GM21619 (cell line): ENCODE measurements at regions not wholly inside any gene's neighbourhood (a gene's known extent, or its start where the extent isn't known, plus 50 kb on each side); places are given as distances from the start of the nearest gene placed in this dataset.
"Not testable (repeated sequence)": the region's sequence is repeated elsewhere in the genome, so short reads cannot be mapped to it uniquely, and the experiment has no call there.

Source experiments
- ATAC-seq: cut with Tn5 transposase; IDR thresholded peaks from one replicate; pipeline ENCODE4 v1.9.1; 2021; ENCODE audit not compliant: unreplicated experiment

DNA sequence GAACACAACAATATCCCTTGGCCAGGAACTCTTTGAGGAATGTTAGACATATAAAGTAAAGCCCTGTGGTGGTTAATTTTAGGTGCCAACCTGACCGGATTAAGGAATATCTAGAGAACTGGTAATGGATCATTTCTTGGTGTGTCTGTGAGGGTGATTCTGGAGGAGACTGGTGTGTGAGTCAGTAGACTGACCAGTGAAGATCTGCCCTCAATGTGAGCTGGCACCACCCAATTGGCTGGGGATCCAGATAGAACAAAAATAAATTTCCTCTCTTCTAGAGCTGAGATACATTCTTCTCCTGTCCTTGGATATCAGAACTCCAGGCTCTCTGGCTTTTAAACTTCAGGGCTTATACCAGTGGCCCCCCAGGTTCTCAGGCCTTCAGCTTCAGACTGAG is 56.2 kb upstream of the TNPO1 start:
- no peak for ATAC-seq

DNA sequence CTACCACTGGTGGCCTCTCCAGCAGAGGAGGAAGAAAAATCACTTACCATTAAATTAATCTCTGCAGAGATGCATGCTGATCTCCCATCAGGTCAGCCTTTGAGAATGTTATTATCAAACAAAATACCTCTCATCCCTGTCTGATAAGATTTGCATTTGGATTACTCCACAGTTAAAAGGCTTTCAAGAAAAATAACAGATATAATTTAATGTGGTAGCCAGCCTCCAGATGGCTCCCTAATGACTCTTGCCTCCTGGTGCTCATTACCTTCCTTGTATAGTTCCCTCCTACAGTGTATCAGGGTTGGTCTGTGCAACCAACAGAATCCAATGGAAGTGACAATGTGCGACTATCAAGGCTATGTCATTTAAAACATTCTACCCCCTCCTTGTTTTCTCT is 63.6 kb upstream of the TNPO1 start:
- ATAC-seq = no peak

DNA sequence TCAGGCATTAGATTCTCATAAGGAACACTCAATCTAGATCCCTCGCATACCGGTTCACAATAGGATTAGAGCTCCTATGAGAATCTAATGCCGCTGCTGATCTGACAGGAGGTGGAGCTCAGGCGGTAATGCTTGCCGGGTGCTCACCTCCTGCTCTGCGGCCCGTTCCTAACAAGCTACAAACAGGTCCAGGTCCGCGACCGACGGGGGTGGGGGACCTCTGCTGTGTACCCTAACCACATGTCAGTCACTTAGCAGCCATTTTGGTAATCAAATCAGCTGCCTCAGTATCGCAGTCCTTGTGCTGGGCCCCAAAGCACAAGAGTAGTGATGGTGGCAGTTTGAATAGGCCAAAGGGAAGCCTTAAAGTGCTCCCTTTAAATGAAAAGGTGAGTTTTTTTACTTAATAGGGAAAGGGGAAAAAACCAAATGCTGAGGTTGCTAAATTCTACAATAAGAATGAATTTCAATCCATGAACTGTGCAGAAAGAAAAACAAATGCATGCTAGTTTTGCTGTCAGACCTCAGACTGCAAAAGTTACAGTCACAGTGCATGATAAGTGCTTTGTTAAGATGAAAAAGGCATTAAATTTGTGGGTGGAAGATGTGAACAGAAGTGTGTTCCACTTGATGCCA is 67.0 kb upstream of the TNPO1 start:
- no peak for ATAC-seq

DNA sequence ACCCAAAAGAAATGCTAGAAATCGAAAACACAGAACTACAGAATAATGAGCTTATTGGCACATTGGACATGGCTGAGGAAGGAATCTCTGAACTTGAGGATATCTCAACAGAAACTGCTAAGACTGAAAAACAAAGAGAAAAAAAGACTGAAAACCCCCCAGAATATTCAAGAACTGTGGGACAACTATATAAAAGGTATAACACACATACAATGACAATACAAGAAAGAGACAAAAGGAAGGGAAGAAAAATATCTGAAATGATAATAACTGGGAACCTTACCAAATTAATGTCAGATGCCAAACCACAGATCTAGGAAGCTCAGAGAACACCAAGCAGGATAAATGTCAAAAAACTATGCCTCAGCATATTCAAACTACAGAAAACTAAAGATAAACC is 68.6 kb upstream of the TNPO1 start:
- no peak for ATAC-seq

DNA sequence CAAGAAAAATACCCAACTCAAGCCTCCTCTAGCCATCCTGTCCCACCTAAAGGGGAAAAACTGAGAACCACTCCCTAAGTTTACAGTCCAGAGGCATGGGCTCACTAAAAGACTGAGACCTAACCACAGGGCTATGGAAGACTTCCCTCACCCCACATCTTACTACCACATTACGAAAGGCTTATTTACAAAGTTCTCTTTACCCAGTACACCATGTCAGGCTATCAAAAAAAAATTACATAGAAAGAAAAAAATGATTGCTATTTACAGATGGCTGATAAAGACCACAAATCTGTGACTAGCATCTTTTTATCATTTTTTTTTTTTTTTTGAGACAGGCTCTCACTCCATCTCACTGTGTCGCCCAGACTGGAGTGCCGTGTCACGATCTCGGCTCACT is 69.7 kb upstream of the TNPO1 start:
- ATAC-seq = no peak

DNA sequence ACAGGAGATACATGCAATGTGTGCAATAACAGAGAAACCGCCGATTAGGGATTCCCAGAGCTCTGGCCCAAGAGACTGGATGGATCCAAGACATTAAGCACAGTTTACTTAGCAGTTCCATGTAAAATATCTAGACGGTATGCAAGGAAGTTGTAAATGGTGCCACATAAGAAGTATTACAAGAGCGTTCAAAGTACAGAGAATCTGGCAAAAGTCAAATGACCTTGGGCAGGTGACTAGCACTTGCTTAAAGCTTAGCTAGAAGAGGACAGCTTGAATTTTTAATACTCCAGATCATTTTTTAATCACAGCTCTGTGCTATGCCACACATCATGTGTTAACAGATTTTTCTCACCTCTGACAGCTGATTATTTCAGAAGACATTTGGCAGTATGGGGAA is 72.3 kb upstream of the TNPO1 start:
- no peak for ATAC-seq

DNA sequence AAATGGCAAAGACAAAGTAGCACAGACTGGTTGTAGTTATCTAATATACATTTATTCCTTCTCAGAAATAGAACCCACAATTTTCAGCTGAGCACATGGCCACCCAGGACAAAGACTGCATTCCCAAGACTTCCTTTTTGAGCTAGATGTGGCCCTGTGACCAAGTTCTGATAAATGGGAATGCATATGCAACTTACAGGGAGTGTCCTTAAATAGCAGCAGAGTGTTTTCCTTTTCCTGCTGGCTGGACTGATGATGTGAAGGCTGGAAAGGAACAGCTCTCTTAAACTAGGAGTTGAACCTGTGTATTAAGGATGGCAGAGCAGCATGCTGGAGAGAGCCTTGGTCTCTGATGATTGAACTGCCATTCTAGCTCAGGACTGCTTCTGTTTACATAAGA is 74.7 kb upstream of the TNPO1 start:
- no peak for ATAC-seq

DNA sequence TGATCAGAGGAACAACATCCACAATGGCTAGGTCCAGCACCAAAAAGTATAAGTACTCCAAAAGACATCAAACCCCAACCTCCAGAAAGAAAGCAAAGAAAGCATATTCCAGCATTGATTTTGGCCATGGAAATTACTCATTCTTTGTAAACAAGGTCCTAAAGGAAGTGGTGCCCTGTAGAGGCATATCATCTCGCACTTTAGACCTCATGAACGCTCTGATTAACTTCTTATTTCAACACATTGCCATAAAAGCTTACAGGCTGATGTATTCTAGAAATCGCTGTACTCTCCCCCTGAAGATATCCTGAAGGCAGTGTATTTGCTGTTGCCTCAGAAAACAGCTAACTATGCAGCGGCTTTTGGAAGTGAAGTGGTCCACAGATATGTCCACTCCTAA is 82.7 kb upstream of the TNPO1 start:
- no peak for ATAC-seq

DNA sequence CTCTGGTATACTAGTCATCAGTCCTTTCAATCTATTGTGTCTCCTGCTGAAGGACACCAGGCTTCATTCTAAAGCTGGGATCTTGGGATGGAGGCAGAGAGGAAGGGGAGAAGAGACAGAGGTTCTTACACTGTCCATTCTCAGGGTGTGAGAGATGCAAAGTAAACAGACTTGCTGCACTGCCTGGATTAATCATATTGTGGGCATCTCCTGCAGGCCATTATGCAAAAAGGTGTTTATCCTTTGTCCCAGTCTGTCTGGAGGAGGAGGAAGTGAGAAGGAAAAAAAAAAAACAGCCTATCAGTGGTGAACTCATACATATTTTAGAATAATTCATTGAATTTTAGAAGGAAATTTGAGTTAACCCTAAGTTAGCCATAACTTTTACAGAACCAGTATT is 92.9 kb upstream of the TNPO1 start:
- ATAC-seq = no peak

DNA sequence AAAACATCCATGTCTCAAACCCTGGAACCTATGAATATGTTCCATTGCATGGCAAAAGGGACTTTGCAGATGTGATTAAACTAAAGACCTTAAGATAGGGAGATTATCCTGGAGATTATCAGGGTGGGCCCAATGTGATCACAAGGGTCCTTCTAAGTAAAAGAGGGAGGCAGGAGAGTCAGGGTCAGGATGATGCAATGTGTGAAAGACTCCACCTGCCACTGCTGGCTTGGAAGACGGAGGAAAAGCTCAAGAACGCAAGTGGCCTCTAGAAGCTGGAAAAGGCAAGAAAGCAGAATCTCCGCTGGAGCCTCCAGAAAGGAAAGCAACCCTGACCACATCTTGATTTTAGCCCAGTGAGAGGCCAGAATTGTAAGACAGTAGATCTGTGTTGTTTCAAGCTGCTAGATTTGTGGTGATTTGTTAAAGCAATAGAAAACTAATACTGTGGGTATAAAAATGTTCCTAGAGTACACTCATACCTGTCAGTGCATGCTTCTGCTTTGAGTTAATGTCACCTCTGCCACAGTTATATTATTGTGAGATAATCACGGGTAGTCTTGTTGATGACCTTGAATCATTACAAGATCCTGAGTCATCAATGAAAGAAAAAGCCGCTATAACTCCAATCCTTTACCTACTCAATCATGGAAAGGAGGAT is 93.5 kb upstream of the TNPO1 start:
- no peak for ATAC-seq

DNA sequence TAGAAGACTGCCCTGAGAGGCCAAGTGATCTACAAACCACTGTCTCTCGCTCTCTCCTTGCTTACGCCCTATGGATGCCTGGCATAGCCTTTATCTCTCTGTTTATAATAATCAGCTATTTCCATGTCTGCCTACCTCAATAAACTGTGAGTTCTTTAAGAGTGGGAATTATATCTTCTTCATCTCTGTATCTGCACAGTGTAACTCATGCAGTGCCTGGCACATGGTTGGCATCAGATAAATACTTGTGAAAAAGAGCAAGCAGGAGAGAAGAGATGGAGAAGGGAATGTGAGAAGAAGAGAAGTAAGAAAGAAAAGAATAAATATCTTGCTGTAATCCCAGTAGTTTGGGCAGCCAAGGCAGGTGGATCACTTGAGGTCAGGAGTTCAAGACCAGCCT is 94.6 kb upstream of the TNPO1 start:
- ATAC-seq = no peak

DNA sequence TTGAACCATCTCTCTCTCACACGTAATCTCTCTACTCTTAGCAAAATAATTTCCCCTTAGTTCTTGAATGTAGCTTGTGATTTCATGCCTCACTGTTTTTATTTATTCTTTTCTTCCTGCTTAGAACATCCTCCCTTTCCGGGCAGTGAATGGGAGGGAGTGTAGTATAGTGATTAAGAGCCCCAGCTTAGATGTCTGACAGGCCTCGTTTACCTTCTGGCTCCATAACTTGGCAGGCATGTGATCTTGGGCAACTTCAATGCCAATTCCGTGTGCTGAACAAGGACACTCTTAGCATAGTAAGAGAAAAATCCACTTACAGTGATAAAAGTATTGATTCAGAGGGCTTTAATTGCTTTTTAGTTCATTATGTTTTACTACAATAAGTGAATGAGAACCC is 96.3 kb upstream of the TNPO1 start:
- ATAC-seq = no peak

DNA sequence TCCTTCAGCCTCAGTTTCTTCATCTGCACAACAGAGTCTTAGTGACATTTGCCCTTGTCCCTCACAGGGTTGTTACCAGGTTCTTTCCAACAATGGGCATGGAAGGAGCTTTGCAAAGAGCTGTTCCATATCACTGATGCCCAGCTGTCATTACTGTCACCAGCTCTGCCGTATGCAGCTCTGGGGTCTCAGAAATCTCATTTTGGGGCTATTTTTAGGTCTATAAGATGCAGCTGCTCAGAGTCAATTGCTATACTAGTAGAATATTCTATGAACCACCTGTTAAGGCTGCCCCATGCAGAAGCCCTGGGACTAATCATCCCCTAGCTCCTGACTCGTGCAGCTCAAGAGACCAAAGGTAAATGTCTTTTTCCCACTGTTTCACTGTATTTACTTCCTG is 105.1 kb upstream of the TNPO1 start:
- no peak for ATAC-seq

DNA sequence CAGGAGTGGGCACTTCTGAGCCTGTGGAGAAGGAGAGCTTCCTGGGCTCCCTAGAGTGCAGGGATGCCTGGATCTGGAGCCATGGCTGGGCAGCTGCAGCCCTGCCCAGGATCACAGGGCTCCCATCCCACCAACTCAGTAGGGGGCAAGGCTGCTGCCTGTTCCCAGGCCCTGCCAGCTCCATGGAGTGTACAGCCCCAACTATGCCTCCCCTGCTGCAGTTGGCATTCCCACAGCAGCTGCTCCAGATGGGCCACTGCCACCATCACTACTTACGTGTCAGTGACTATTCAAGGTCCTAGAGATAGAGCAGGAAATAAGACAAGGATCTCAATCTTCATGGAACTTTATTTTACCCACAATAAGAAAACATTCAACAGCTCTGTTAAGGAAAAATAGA is 107.1 kb upstream of the TNPO1 start:
- no peak for ATAC-seq

DNA sequence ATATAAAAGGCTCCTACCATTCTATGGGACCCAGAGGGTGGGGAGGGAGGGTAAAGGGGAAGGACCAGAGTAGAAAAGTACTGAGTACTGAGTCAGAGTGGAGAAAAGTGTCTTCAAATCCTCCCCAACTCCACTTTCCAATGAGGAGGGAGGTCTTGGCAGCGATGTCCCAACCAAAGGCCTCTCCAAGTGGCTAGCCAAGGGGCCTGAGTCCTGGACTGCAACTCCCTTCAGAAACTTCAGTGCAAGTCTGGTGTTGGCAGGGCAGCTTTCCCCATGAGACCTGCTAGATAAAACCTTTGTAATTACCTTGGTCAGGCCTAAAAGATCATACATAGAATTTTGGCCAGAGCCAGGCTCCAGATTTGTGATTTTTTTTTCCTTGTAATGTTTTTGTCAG is 111.3 kb upstream of the TNPO1 start:
- ATAC-seq = no peak

DNA sequence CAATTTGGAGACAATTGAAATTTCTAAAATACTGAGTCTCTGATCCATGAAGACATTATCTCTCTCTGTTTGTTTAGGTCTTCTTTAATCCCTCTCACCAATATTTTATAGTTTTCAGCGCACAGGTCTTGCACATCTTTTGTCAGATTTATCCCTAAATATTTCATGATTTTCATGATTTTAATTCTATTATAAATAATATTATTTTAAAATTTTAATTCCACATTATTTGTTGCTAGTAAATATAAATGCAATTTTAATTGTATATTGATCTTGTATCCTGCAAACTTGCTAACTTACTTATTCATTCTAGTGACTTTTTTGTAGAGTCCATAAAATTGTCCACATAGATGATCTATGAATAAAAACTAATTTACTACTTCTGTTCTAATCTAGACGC is 112.6 kb upstream of the TNPO1 start:
- ATAC-seq = no peak

DNA sequence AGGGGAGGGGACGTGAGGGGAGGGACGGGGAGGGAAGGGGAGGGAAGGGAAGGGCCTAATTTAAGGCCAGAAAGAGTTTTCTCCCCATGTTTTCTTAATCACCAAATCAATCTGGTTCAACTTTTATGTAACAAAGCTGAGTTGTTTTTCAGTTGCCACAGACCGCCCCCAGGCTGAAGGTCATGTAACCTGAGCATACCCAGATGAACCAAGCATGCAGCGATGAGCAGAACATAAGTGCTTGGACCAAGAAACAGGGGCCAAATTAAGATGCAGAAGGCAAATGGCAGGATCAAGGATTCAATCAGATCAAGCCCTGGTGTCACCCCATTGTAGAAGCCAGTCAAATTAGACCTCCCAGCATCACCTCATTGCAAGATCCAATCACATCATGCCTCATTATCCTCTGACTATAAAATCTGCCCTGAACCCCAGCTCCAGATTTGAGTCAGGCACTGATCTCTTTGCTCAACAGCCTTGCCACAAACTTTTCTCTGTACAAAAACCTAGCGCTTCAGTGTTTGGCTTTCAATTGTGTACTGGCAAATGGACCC is 113.5 kb upstream of the TNPO1 start:
- ATAC-seq = no peak

DNA sequence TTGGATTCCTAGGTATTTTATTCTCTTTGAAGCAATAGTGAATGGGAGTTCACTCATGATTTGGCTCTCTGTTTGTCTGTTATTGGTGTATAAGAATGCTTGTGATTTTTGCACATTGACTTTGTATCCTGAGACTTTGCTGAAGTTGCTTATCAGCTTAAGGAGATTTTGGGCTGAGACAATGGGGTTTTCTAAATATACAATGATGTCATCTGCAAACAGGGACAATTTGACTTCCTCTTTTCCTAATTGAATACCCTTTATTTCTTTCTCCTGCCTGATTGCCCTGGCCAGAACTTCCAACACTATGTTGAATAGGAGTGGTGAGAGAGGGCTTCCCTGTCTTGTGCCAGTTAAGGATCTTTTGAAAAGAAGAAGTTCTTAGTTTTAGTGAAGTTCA is 114.4 kb upstream of the TNPO1 start:
- not testable (repeated sequence) for ATAC-seq

DNA sequence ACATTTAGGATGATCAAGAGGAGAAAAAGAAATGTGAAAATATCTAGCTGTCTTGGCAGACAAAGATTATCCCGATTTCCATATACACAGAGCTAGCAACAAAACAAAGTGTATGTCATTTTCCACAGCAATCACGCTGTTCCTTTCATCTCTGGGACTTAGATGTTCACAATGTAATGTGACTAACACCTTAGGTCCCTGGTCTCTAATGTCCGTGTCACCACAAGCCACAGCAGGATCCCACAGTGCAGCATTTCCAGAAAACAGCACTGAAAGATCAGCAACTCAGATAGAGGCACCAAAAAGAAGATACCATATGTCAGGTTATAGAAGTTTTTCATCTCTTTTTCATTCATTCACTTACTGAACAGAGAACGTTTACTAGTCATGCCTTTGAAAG is 118.0 kb upstream of the TNPO1 start:
- no peak for ATAC-seq

DNA sequence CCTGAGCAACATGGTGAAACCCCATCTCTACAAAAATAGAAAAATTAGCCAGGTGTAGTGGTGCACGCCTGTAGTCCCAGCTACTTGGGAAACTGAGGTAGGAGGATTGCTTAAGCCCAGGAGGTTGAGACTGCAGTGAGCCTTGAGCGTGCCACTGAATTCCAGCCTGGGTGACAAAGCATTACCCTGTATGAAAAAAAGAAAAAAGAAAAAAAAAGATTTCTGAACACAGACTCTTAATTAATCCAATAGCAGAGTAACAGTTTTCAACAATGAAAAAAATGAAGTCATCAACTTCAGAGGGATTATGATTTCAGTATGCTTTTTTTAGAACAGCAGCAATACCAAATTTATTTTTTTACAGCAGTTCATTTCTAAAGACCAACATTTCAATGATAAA is 118.8 kb upstream of the TNPO1 start:
- no peak for ATAC-seq

DNA sequence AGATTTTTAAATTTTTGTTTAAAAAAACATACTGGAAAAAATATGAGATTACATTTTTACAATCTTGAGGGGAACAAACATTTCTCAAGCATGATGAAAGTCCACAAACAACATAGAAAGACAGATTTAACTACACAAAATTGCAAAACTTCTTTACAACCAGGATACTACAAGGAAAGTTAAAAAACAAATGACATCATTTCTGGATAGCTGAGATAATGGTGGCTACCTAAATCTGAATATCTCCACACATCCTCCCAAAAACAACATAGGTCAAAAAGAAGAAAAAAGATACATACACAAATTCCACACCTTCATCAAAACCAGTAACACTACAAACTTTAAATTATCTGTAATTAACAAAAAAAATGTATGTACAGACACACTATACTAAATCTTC is 120.8 kb upstream of the TNPO1 start:
- no peak for ATAC-seq

DNA sequence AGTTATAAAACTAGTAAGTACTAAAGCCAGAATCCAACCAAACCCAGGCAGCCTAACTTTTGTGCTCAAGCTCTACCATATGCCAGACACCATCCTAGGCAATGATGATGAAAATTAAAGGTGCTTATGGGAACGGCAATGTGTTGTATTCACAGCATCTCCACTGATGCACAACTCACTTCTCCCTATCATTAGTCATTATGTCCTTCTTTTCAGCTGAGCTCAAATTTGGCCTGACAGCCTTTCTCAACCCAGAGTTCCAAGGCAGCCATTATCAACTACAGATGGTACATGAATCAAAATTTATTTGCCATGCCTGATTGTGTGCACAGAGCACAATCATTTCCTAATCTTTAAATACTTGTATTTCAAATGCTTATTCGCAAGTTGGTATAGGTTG is 121.6 kb upstream of the TNPO1 start:
- ATAC-seq = no peak
